CD14-positive monocyte (primary cell): ENCODE measurements at regions not wholly inside any gene's neighbourhood (a gene's known extent, or its start where the extent isn't known, plus 50 kb on each side); places are given as distances from the start of the nearest gene placed in this dataset.

ENCODE experiments used
- DNase-seq, 3 donors: peaks; one replicate each; pipeline ENCODE4 v3.0.0-alpha.2; 2011 to 2022
- H2AFZ ChIP-seq: 2 replicates; pipeline ENCODE4 v1.6.0; 2012; ENCODE audit warnings: mild to moderate bottlenecking, low read depth, low read length, inconsistent platforms; ENCODE audit not compliant: insufficient read depth, poor library complexity, severe bottlenecking
- H3K27ac ChIP-seq, 2 donors: 1 replicate in 1 of 2; 2 replicates in 1 of 2; pipeline ENCODE4 v1.5.1; 2012 to 2013; ENCODE audit warnings: low read length in 2 of 2, control low read depth in 1 of 2, inconsistent platforms in 1 of 2, low read depth in 1 of 2, mild to moderate bottlenecking in 1 of 2
- H3K27me3 ChIP-seq, 2 donors: one replicate each; pipeline versions ENCODE4 v1.6.0 to v1.6.1; 2011 to 2013; ENCODE audit warnings: low read length in 2 of 2; ENCODE audit not compliant: control insufficient read depth in 2 of 2, insufficient read depth in 2 of 2
- H3K36me3 ChIP-seq, 2 donors: replicated peaks in 1 of 2; 1 replicate in 1 of 2; 2 replicates in 1 of 2; pipeline versions ENCODE4 v1.5.1 to v1.6.1; 2012 to 2013; ENCODE audit warnings: low read length in 2 of 2, control low read depth in 1 of 2, inconsistent platforms in 1 of 2, mild to moderate bottlenecking in 1 of 2; ENCODE audit not compliant: insufficient read depth in 2 of 2, control insufficient read depth in 1 of 2
- H3K4me1 ChIP-seq, 2 donors: 1 replicate in 1 of 2; 2 replicates in 1 of 2; pipeline versions ENCODE4 v1.5.1 to v1.6.1; 2012 to 2013; ENCODE audit warnings: low read length in 2 of 2, control low read depth in 1 of 2, inconsistent platforms in 1 of 2, mild to moderate bottlenecking in 1 of 2, moderate library complexity in 1 of 2; ENCODE audit not compliant: insufficient read depth in 2 of 2, control insufficient read depth in 1 of 2
- H3K4me2 ChIP-seq: replicated peaks from 2 replicates; pipeline ENCODE3; 2012; ENCODE audit warnings: low read length, moderate library complexity, mild to moderate bottlenecking; ENCODE audit not compliant: poor library complexity, severe bottlenecking; ENCODE audit errors: extremely low read depth
- H3K4me3 ChIP-seq, 3 experiments: fragments of 200-600 bp in 1 of 3; sonication (generic) in 1 of 3; replicated peaks in 1 of 3; 1 replicate in 2 of 3; 2 replicates in 1 of 3; pipeline ENCODE4 v1.5.1; 2011 to 2013; ENCODE audit warnings: low read length in 3 of 3, mild to moderate bottlenecking in 3 of 3, control low read depth in 2 of 3, low read depth in 2 of 3, inconsistent platforms in 1 of 3, moderate library complexity in 1 of 3
- H3K79me2 ChIP-seq: 2 replicates; pipeline ENCODE4 v1.6.0; 2012; ENCODE audit warnings: mild to moderate bottlenecking, control low read depth, inconsistent platforms, low read length, moderate library complexity; ENCODE audit not compliant: insufficient read depth
- H3K9ac ChIP-seq: 2 replicates; pipeline ENCODE4 v1.6.0; 2017; ENCODE audit warnings: low read length, mild to moderate bottlenecking; ENCODE audit not compliant: insufficient read depth, poor library complexity, severe bottlenecking
- H3K9me3 ChIP-seq, 2 donors: replicated peaks in 1 of 2; 1 replicate in 1 of 2; 2 replicates in 1 of 2; pipeline versions ENCODE4 v1.5.1 to v1.6.1; 2012 to 2013; ENCODE audit warnings: low read length in 2 of 2, control low read depth in 1 of 2; ENCODE audit not compliant: control insufficient read depth in 1 of 2, insufficient read depth in 1 of 2
- H4K20me1 ChIP-seq: 2 replicates; pipeline ENCODE4 v1.6.0; 2012; ENCODE audit warnings: mild to moderate bottlenecking, low read length, control low read depth, moderate library complexity; ENCODE audit not compliant: insufficient read depth
- H3K27ac Mint-ChIP-seq, 7 donors: one replicate each; pipeline ENCODE4 v1.8.0; 2020; ENCODE audit warnings: mild to moderate bottlenecking in 7 of 7, mixed read lengths in 7 of 7, moderate library complexity in 6 of 7, inconsistent platforms in 2 of 7
- H3K27me3 Mint-ChIP-seq, 3 donors: one replicate each; pipeline ENCODE4 v1.8.0; 2021 to 2022; ENCODE audit warnings: low read depth in 3 of 3, mild to moderate bottlenecking in 3 of 3, mixed read lengths in 3 of 3, moderate library complexity in 3 of 3, inconsistent platforms in 1 of 3
- H3K36me3 Mint-ChIP-seq, 2 donors: one replicate each; pipeline ENCODE4 v1.8.0; 2020; ENCODE audit warnings: mixed read lengths in 2 of 2, inconsistent platforms in 1 of 2, mild to moderate bottlenecking in 1 of 2
- H3K4me1 Mint-ChIP-seq: one replicate; pipeline ENCODE4 v1.8.0; 2020; ENCODE audit warnings: mild to moderate bottlenecking, mixed read lengths
- H3K4me3 Mint-ChIP-seq, 2 donors: one replicate each; pipeline ENCODE4 v1.8.0; 2020; ENCODE audit warnings: mild to moderate bottlenecking in 2 of 2, mixed read lengths in 2 of 2, moderate library complexity in 1 of 2
- H3K9me3 Mint-ChIP-seq, 7 donors: one replicate each; pipeline ENCODE4 v1.8.0; 2020 to 2022; ENCODE audit warnings: mixed read lengths in 7 of 7, mild to moderate bottlenecking in 6 of 7, moderate library complexity in 6 of 7, inconsistent platforms in 2 of 7
- CTCF ChIP-seq: fragments of 200-600 bp; IDR thresholded peaks from one replicate; pipeline ENCODE4 v1.8.0; 2022; ENCODE audit warnings: antibody characterized with exemption, mild to moderate bottlenecking
- WGBS: methylation state at CpG from one replicate; pipeline ENCODE4 v1.1.5; 2013; ENCODE audit warnings: missing lambda C conversion rate; ENCODE audit not compliant: insufficient coverage; 5-methylcytosine and 5-hydroxymethylcytosine counted together
- intact Hi-C, 2 donors: fragments of 100-400 bp; cut with micrococcal nuclease; formaldehyde crosslinking; loops; one replicate each; pipeline versions ENCODE4 v1.15.0 to v1.15.1; 2023

- intact Hi-C loops, result no loop called here
- no peak overlapping the region for H3K4me3 Mint-ChIP-seq
- H3K4me1 ChIP-seq, result no peaks in the 10 kb centered on the region
- H3K27ac ChIP-seq, result no peak overlapping the region
- no peaks in the 10 kb centered on the region for H3K9me3 ChIP-seq
- no peaks in the 10 kb centered on the region for H3K27me3 ChIP-seq
- peaks cover 12% of the 10 kb centered on the region for H3K4me1 Mint-ChIP-seq
- no peak for DNase-seq
- H3K27ac Mint-ChIP-seq, result no peak overlapping the region
- no peak overlapping the region for H3K9ac ChIP-seq
- H4K20me1 ChIP-seq, result no peaks in the 10 kb centered on the region
- H3K36me3 ChIP-seq, result no peaks in the 10 kb centered on the region
- no peaks in the 10 kb centered on the region for H3K36me3 Mint-ChIP-seq
- no peaks in the 10 kb centered on the region for H3K9me3 Mint-ChIP-seq
- 100% methylated on average over 1 of the region's 3 CpGs for WGBS
- H3K4me3 ChIP-seq, result no peak overlapping the region
- no peaks in the 10 kb centered on the region for H3K79me2 ChIP-seq
- H3K4me2 ChIP-seq, result no peak overlapping the region
- no peak for TF ChIP-seq CTCF
- H3K27me3 Mint-ChIP-seq, result no peaks in the 10 kb centered on the region
- no peak overlapping the region for H2AFZ ChIP-seq
These were observed 83.9 kb upstream of the SDK1 start for GRCh38 chr7:3217166-3217565.

DNA sequence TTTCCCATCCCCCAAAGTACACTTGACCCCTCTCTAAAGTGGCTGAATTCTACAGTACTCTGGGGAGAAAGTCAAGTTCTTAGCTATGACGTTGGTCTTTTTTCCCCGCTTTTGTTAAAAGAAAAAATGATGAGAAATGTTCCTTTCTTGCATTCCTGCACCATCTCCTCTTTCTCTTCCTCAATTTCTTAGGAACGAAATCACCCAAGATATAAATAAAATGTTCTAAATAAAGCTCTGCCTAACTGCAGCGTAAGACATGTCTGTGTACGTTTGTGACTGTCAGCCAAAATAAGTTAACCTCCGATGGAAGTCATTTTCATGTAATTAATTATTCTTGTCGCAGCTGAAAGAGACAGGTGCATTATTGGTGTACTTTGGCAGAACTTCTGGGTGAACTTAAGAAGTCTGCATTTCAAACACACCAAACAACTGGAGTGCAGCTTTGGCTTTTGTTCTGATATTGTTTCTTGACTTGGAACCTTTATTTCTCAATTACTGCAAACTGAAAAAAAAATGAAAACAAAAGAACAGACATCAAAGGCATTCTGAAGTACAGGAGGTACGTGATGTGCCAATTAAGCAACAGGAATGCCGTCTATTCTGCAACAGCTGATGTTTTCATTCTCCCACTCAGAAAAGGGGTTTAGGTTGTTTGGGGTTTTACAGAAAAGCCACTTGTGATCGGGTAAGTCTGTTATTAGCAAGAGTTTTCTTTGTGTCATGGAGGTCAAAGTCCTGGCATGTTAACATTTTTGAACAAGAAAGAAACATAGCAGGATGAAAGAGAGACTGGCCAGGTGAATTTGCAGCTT lies 82.4 kb upstream of the SDK1 start:
- intact Hi-C loops, result no loop called here
- H3K27ac Mint-ChIP-seq, result no peak overlapping the region

More for the DNA sequence above, 82.4 kb upstream of the SDK1 start:
- Histone ChIP-seq H2AFZ (peak overlapping the region; percentile 0), H3K4me3 (no peak overlapping the region), H3K4me1 (no peaks in the 10 kb centered on the region), H3K79me2 (no peaks in the 10 kb centered on the region), H3K27ac (no peak overlapping the region), H3K27me3 (no peaks in the 10 kb centered on the region), H3K9ac (no peak overlapping the region), H3K36me3 (no peaks in the 10 kb centered on the region), H3K4me2 (no peak overlapping the region), H4K20me1 (no peaks in the 10 kb centered on the region), H3K9me3 (no peaks in the 10 kb centered on the region)
- peaks cover 12% of the 10 kb centered on the region for H3K4me1 Mint-ChIP-seq
- H3K4me3 Mint-ChIP-seq, result peak overlapping the region in 1 of 2 donors; percentile 59
- peaks cover 0 to 2% (median 1%) of the 10 kb centered on the region in 3 donors for H3K27me3 Mint-ChIP-seq
- 14% methylated on average over 2 of the region's 10 CpGs for WGBS
- no peaks in the 10 kb centered on the region for H3K36me3 Mint-ChIP-seq
- no peak for TF ChIP-seq CTCF
- no peak for DNase-seq
- H3K9me3 Mint-ChIP-seq, result peaks cover 0 to 2% (median 0%) of the 10 kb centered on the region in 7 donors
